Retinal pigment epithelial cell (primary cell): ENCODE measurements at regions not wholly inside any gene's neighbourhood (a gene's known extent, or its start where the extent isn't known, plus 50 kb on each side); places are given as distances from the start of the nearest gene placed in this dataset.
"Not testable (repeated sequence)": the region's sequence is repeated elsewhere in the genome, so short reads cannot be mapped to it uniquely, and the experiment has no call there.

Experiments used
- DNase-seq: peaks from one replicate; pipeline ENCODE4 v3.0.0-alpha.2; 2010; ENCODE audit warnings: low read depth
- H3K4me3 ChIP-seq: 2 replicates; pipeline ENCODE4 v1.5.1; 2011; ENCODE audit warnings: mild to moderate bottlenecking, low read length, control low read depth, moderate library complexity
- TF ChIP-seq, protein P1 (sequence below): conservative IDR thresholded peaks from 2 replicates; pipeline ENCODE4 v1.5.1; 2011; ENCODE audit warnings: low read depth, low read length, control low read depth, inconsistent platforms

DNA sequence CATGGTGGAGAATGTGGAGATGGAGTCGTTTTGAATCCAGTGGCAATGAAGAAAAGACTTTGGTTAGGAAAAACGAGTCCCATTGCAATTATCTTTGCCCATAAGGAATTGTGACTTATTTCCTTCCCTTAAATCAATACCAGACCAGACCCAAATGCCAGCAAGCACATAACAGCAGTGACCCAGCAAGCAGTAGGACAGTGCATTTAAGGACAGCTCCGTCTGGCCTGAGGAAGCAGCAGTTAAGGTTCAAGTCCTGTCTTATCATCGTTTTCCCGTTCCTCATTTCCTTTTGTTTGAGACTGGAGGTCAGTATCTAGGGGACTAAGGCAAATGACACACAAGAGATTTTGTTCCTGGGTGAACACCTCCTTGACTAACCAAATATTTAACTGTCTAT, 74.6 kb upstream of the FAM20A start:
- TF ChIP-seq, protein P1, sequence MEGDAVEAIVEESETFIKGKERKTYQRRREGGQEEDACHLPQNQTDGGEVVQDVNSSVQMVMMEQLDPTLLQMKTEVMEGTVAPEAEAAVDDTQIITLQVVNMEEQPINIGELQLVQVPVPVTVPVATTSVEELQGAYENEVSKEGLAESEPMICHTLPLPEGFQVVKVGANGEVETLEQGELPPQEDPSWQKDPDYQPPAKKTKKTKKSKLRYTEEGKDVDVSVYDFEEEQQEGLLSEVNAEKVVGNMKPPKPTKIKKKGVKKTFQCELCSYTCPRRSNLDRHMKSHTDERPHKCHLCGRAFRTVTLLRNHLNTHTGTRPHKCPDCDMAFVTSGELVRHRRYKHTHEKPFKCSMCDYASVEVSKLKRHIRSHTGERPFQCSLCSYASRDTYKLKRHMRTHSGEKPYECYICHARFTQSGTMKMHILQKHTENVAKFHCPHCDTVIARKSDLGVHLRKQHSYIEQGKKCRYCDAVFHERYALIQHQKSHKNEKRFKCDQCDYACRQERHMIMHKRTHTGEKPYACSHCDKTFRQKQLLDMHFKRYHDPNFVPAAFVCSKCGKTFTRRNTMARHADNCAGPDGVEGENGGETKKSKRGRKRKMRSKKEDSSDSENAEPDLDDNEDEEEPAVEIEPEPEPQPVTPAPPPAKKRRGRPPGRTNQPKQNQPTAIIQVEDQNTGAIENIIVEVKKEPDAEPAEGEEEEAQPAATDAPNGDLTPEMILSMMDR: no peak
- H3K4me3 ChIP-seq: no peak overlapping the region
- no peak for DNase-seq

- no peak for DNase-seq
- H3K4me3 ChIP-seq: no peak overlapping the region
- TF ChIP-seq, protein P1: no peak
Measured at GRCh38 chr17:68674029-68674925, 73.1 kb upstream of the FAM20A start.

- no peak overlapping the region for H3K4me3 ChIP-seq
- TF ChIP-seq, protein P1: no peak
- DNase-seq: no peak
Measured at GRCh38 chr17:68670967-68671693, 70.0 kb upstream of the FAM20A start.

DNA sequence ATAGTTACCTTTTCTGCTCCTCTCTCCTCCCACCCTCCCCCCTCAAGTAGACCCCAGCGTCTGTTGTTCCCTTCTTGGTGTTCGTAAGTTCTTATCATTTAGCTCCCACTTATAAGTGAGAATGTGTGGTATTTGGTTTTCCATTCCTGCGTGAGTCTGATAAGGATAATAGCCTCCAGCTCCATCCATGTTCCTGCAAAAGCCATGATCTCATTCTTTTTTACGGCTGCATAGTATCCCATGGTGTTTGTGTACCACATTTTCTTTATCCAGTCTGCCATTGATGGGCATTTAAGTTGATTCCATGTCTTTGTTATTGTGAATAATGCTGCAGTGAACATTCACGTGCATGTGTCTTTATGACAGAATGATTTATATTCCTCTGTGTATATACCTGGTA, 65.3 kb upstream of the FAM20A start:
- DNase-seq, H3K4me3 ChIP-seq: not testable (repeated sequence)

- DNase-seq: no peak
- TF ChIP-seq, protein P1: no peak
- H3K4me3 ChIP-seq: no peak overlapping the region
Measured at GRCh38 chr17:68665373-68665772, 64.2 kb upstream of the FAM20A start.

GRCh38 chr17:68662479-68662878, 61.3 kb upstream of the FAM20A start:
- no peak overlapping the region for H3K4me3 ChIP-seq
- TF ChIP-seq, protein P1: no peak
- DNase-seq: no peak

DNA sequence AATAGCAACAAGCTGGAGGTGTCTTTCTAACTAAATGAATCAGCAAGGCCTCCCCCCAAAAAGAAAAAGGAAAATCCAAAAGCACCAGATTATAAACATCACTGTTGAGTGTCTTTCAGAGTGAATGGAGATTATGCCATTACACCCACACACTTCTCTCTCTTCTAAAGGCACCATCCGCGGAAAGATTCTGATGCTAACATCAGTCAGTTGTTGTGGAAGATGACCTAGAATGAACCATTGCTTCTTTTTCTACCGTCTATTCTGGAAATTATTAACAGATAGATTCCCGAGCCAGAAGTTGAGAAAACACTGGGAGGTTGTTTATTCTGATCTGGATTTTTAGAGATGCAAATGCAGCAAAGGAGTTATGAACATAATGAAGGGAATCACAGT, 60.9 kb upstream of the FAM20A start:
- TF ChIP-seq, protein P1: no peak
- no peak overlapping the region for H3K4me3 ChIP-seq
- DNase-seq: no peak
